HL-60 (cell line): ENCODE measurements at regions not wholly inside any gene's neighbourhood (a gene's known extent, or its start where the extent isn't known, plus 50 kb on each side); places are given as distances from the start of the nearest gene placed in this dataset.

Experiments
- DNase-seq, 2 experiments: peaks; one replicate each; pipeline ENCODE4 v3.0.0-alpha.2; 2010 to 2020; ENCODE audit warnings: low read depth in 1 of 2, low spot score in 1 of 2
- H3K27ac ChIP-seq: fragments of 250-450 bp; sonication (Bioruptor Pico); replicated peaks from 2 replicates; pipeline ENCODE4 v1.5.1; 2020; ENCODE audit warnings: mild to moderate bottlenecking, moderate library complexity
- H3K27me3 ChIP-seq: fragments of 250-450 bp; sonication (Bioruptor Pico); 2 replicates; pipeline ENCODE4 v1.5.1; 2021; ENCODE audit warnings: mild to moderate bottlenecking, moderate library complexity; ENCODE audit not compliant: insufficient read depth, poor library complexity, severe bottlenecking
- H3K4me3 ChIP-seq: replicated peaks from 2 replicates; pipeline ENCODE4 v1.5.1; 2011; ENCODE audit warnings: mild to moderate bottlenecking, control low read depth, low read length; ENCODE audit not compliant: insufficient read depth
- GABPA ChIP-seq: IDR thresholded peaks from 2 replicates; pipeline ENCODE4 v1.6.1; 2012; ENCODE audit warnings: low read depth
- POLR2AphosphoS5 ChIP-seq: IDR thresholded peaks from 2 replicates; pipeline ENCODE4 v1.6.1; 2012; ENCODE audit warnings: low read depth
- SPI1 ChIP-seq: IDR thresholded peaks from 2 replicates; pipeline ENCODE4 v1.6.1; 2012; ENCODE audit warnings: low read depth, mild to moderate bottlenecking, borderline replicate concordance
- TF ChIP-seq, protein P1 (sequence below): IDR thresholded peaks from 2 replicates; pipeline ENCODE4 v1.6.1; 2012; ENCODE audit warnings: low read depth; ENCODE audit not compliant: insufficient replicate concordance
- TF ChIP-seq, protein P2 (sequence below): IDR thresholded peaks from one replicate; pipeline ENCODE4 v1.5.1; 2011; ENCODE audit warnings: low read length, control low read depth, inconsistent platforms; ENCODE audit not compliant: insufficient read depth

DNA sequence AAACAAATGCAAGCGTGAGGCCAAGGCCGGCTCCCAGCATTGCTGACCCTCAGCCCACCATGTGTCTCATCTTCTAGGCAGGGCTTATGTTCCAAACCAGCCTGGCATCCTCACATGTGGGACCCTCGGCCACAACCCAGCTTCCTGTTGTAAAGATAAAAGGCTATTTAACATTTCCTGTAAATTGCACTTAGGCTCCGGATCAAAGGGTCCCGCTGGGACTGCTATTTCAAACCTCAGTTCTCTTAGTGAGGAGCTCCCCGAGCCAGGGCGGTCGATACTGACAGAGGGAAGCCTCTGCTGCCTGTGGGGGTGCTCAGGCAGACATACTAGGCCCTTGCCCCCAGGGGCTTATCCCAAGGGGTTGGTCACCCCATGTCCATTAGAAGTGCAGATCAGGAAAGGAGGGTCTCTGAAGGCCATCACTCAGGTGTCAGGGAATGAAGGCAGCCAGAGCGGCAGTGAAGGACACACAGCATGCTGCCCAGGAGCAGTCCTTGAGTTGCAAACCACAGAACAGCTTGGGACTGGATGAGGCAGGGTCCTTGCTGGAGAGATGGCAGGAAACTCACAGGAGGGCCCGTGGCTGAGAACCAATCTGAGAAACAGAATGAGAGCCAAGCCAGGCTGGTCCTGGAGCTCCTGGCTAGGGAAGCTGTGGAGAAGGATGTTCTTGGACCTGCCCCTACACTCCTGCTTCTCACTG, 239.9 kb downstream of the TLE3 start:
- Histone ChIP-seq H3K27ac (no peak overlapping the region), H3K27me3 (no peaks in the 10 kb centered on the region), H3K4me3 (no peak overlapping the region)
- TF ChIP-seq SPI1 (no peak), GABPA (no peak), POLR2AphosphoS5 (no peak)
- TF ChIP-seq, protein P1, sequence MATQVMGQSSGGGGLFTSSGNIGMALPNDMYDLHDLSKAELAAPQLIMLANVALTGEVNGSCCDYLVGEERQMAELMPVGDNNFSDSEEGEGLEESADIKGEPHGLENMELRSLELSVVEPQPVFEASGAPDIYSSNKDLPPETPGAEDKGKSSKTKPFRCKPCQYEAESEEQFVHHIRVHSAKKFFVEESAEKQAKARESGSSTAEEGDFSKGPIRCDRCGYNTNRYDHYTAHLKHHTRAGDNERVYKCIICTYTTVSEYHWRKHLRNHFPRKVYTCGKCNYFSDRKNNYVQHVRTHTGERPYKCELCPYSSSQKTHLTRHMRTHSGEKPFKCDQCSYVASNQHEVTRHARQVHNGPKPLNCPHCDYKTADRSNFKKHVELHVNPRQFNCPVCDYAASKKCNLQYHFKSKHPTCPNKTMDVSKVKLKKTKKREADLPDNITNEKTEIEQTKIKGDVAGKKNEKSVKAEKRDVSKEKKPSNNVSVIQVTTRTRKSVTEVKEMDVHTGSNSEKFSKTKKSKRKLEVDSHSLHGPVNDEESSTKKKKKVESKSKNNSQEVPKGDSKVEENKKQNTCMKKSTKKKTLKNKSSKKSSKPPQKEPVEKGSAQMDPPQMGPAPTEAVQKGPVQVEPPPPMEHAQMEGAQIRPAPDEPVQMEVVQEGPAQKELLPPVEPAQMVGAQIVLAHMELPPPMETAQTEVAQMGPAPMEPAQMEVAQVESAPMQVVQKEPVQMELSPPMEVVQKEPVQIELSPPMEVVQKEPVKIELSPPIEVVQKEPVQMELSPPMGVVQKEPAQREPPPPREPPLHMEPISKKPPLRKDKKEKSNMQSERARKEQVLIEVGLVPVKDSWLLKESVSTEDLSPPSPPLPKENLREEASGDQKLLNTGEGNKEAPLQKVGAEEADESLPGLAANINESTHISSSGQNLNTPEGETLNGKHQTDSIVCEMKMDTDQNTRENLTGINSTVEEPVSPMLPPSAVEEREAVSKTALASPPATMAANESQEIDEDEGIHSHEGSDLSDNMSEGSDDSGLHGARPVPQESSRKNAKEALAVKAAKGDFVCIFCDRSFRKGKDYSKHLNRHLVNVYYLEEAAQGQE, result no peak
- TF ChIP-seq, protein P2, sequence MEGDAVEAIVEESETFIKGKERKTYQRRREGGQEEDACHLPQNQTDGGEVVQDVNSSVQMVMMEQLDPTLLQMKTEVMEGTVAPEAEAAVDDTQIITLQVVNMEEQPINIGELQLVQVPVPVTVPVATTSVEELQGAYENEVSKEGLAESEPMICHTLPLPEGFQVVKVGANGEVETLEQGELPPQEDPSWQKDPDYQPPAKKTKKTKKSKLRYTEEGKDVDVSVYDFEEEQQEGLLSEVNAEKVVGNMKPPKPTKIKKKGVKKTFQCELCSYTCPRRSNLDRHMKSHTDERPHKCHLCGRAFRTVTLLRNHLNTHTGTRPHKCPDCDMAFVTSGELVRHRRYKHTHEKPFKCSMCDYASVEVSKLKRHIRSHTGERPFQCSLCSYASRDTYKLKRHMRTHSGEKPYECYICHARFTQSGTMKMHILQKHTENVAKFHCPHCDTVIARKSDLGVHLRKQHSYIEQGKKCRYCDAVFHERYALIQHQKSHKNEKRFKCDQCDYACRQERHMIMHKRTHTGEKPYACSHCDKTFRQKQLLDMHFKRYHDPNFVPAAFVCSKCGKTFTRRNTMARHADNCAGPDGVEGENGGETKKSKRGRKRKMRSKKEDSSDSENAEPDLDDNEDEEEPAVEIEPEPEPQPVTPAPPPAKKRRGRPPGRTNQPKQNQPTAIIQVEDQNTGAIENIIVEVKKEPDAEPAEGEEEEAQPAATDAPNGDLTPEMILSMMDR, result no peak
- no peak for DNase-seq

DNA sequence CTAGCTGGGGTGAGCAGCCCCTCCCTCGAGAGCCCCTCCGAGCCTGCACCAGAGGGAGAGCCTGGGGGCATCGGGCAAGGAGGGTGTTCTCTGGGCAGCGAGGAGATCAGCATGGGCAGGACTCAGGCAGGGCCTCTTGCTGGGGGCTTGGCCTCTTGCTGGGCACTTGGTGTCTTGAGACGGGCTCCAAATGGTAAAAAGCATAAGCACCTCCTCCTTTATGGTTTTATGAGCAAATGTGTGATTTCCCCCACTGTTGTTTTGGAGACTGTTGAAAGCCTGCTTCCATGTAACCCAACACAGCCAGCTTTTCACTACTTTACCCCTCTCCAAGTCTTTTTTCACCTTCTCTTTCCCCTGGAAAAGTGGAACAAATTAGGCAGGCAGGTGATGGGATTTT, 239.3 kb downstream of the TLE3 start:
- TF ChIP-seq, protein P2, result no peak
- TF ChIP-seq POLR2AphosphoS5 (no peak), SPI1 (no peak), GABPA (no peak)
- TF ChIP-seq, protein P1, result no peak
- Histone ChIP-seq H3K27me3 (no peaks in the 10 kb centered on the region), H3K27ac (no peak overlapping the region), H3K4me3 (no peak overlapping the region)
- DNase-seq, result no peak

DNA sequence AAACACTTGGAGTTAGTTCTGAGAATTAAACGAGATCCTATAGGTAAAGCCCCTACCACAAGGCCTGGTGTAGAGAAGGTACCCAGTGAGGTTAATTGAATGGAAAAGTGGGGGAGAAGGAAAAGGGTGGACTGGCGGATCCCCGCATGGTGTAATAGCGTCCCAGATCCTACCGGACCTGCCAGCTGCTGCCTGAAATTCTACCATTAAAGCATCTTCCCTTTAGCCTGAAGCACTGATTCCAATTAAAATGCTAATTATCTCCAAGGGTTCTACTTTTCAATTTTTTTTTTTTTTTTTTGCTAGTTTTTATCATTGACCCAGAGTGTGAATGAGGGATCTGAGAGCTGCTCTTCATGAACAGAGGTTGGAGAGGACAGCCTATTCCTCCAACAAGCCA, 237.9 kb downstream of the TLE3 start:
- no peak overlapping the region for H3K4me3 ChIP-seq
- H3K27me3 ChIP-seq, result no peaks in the 10 kb centered on the region
- DNase-seq, result no peak
- no peak overlapping the region for H3K27ac ChIP-seq
- TF ChIP-seq POLR2AphosphoS5, result no peak
- TF ChIP-seq SPI1, result no peak

DNA sequence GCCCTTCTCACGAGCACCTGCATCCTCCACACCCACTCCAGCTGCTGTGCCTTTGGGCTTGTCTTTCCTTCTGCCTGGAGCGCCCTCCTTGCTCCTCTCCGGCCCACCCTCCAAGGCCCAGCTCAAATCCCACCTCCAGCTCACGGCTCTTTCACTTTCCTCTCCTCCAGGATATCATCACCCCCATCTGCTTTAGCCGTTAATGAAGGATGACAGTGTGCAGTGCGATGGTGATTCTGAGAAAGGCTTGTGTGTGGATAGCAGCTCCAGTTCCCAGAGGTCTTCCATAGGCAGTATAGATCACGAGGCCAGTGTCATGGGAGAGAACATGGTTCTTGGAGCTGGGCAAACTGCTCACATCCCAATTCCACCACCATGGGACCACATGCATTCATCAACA, 237.4 kb downstream of the TLE3 start:
- no peak for DNase-seq
- Histone ChIP-seq H3K4me3 (no peak overlapping the region), H3K27ac (no peak overlapping the region), H3K27me3 (no peaks in the 10 kb centered on the region)
- TF ChIP-seq GABPA, result no peak
- no peak for TF ChIP-seq SPI1
- TF ChIP-seq, protein P2, result no peak
- TF ChIP-seq, protein P1, result no peak
- TF ChIP-seq POLR2AphosphoS5, result no peak
